HepG2 (cell line): ENCODE measurements at regions not wholly inside any gene's neighbourhood (a gene's known extent, or its start where the extent isn't known, plus 50 kb on each side); places are given as distances from the start of the nearest gene placed in this dataset.

Source experiments
- ATAC-seq: fragments of 200-7000 bp; cut with Tn5 transposase; 3 replicates; pipeline ENCODE4 v1.9.1; 2020; ENCODE audit warnings: mild to moderate bottlenecking, moderate library complexity
- BruUV-seq: library from RNA; stranded (reverse); fragments of 400-500 nt; replicated peaks from 2 replicates; lab custom pipeline; 2021; lab: Mats Ljungman, UMichigan
- CTCF ChIA-PET: fragments of 300-600 bp; formaldehyde crosslinking; extraction: SDS; loops from one replicate; lab custom pipeline; 2021; ENCODE audit warnings: low total read pairs, inconsistent platforms, low intra/inter-chr PET ratio; lab: Yijun Ruan, JAX
- POLR2A ChIA-PET: fragments of 350-600 bp; sonication (Branson Sonifier 250); formaldehyde crosslinking; loops from one replicate; lab custom pipeline; 2020; ENCODE audit warnings: antibody characterized with exemption, inconsistent platforms; lab: Yijun Ruan, JAX
- DNase-seq: peaks from one replicate; pipeline ENCODE4 v3.0.0-alpha.2; 2015; ENCODE audit warnings: low spot score
- FAIRE-seq: peaks from 3 replicates; lab custom pipeline; 2011; peaks lifted over from hg19 to GRCh38; lab: Jason Lieb, UNC
- H2AFZ ChIP-seq: one replicate; pipeline ENCODE4 v1.6.1; 2011; ENCODE audit warnings: low read length, inconsistent platforms
- H3K27ac ChIP-seq: fragments of 300-600 bp; 3 replicates; pipeline ENCODE4 v1.8.0; 2011; ENCODE audit warnings: mixed run types, mild to moderate bottlenecking, mixed read lengths, low read length, inconsistent platforms; ENCODE audit not compliant: insufficient read depth; ENCODE audit errors: extremely low read length
- H3K27me3 ChIP-seq, 2 experiments: fragments of 200-600 bp in 1 of 2; 2 replicates in 1 of 2; 3 replicates in 1 of 2; pipeline versions ENCODE4 v1.6.0 to v1.8.0; 2011; ENCODE audit warnings: low read length in 2 of 2, mild to moderate bottlenecking in 2 of 2, moderate library complexity in 2 of 2, inconsistent platforms in 1 of 2; ENCODE audit not compliant: insufficient read depth in 2 of 2, control insufficient read depth in 1 of 2
- H3K36me3 ChIP-seq, 2 experiments: fragments of 200-600 bp in 1 of 2; replicated peaks in 1 of 2; 2 replicates in 1 of 2; 3 replicates in 1 of 2; pipeline versions ENCODE4 v1.5.1 to v1.8.0; 2011; ENCODE audit warnings: low read length in 2 of 2, inconsistent platforms in 1 of 2; ENCODE audit not compliant: insufficient read depth in 2 of 2, control insufficient read depth in 1 of 2
- H3K4me1 ChIP-seq: 2 replicates; pipeline ENCODE4 v1.5.1; 2012; ENCODE audit warnings: low read length, inconsistent platforms; ENCODE audit not compliant: insufficient read depth
- H3K4me2 ChIP-seq: 2 replicates; pipeline ENCODE4 v1.6.0; 2011; ENCODE audit warnings: low read depth, low read length, inconsistent platforms
- H3K4me3 ChIP-seq, 3 experiments: fragments of 200-600 bp in 1 of 3; sonication (generic), shearing (Covaris generic) in 1 of 3; replicated peaks in 1 of 3; 2 replicates each; pipeline ENCODE4 v1.5.1; 2011 to 2016; ENCODE audit warnings: low read length in 3 of 3, inconsistent platforms in 2 of 3, low read depth in 2 of 3, mild to moderate bottlenecking in 2 of 3, control low read depth in 1 of 3, mixed read lengths in 1 of 3; ENCODE audit not compliant: insufficient read depth in 1 of 3
- H3K79me2 ChIP-seq: one replicate; pipeline ENCODE4 v1.6.1; 2011; ENCODE audit warnings: low read length, inconsistent platforms; ENCODE audit not compliant: insufficient read depth
- H3K9ac ChIP-seq: 2 replicates; pipeline ENCODE4 v1.6.0; 2011; ENCODE audit warnings: mild to moderate bottlenecking, low read depth, low read length, inconsistent platforms; ENCODE audit not compliant: insufficient read depth
- H3K9me3 ChIP-seq: 2 replicates; pipeline ENCODE4 v1.5.1; 2012; ENCODE audit warnings: mild to moderate bottlenecking, low read length
- H4K20me1 ChIP-seq: 2 replicates; pipeline ENCODE4 v1.6.0; 2011; ENCODE audit warnings: inconsistent platforms, mild to moderate bottlenecking, low read length, moderate library complexity; ENCODE audit not compliant: insufficient read depth
- IRF2 ChIP-seq: IDR thresholded peaks from 2 replicates; pipeline ENCODE4 v1.6.1; 2018; ENCODE audit warnings: missing genetic modification reagents, missing compliant biosample characterization
- NFYB ChIP-seq: sonication (generic); formaldehyde crosslinking; IDR thresholded peaks from 2 replicates; pipeline ENCODE4 v1.4.0; 2020; ENCODE audit warnings: missing genetic modification reagents
- POLR2G ChIP-seq: fragments of 200-400 bp; formaldehyde crosslinking; IDR thresholded peaks from 2 replicates; pipeline ENCODE4 v1.6.1; 2018; ENCODE audit warnings: mild to moderate bottlenecking, low read depth, low read length, moderate library complexity
- ZFP36L2 ChIP-seq: sonication (generic); formaldehyde crosslinking; IDR thresholded peaks from 2 replicates; pipeline ENCODE4 v1.4.0; 2020; ENCODE audit warnings: missing genetic modification reagents
- ZNF180 ChIP-seq: sonication (generic); formaldehyde crosslinking; IDR thresholded peaks from 2 replicates; pipeline ENCODE4 v1.4.0; 2020; ENCODE audit warnings: low read depth, missing genetic modification reagents, borderline replicate concordance
- ZNF749 ChIP-seq: sonication (generic); formaldehyde crosslinking; IDR thresholded peaks from 2 replicates; pipeline ENCODE4 v1.8.0; 2022; ENCODE audit warnings: mild to moderate bottlenecking, missing genetic modification reagents, moderate library complexity, borderline replicate concordance
- ZZZ3 ChIP-seq: sonication (generic); formaldehyde crosslinking; IDR thresholded peaks from 2 replicates; pipeline ENCODE4 v1.4.0; 2020; ENCODE audit warnings: missing genetic modification reagents, mild to moderate bottlenecking, borderline replicate concordance
- WGBS: methylation state at CpG from one replicate; pipeline ENCODE4 v1.1.6; 2017; ENCODE audit warnings: low lambda C conversion rate; 5-methylcytosine and 5-hydroxymethylcytosine counted together
- in situ Hi-C: cut with HindIII; loops from 2 replicates; pipeline ENCODE4 v1.10.0; 2017; ENCODE audit warnings: low pct_unique_long_range_greater_than_20kb; ENCODE audit not compliant: extremely low pct_ligation_motif_present
- intact Hi-C: fragments of 100-400 bp; cut with micrococcal nuclease; formaldehyde crosslinking; loops from one replicate; pipeline ENCODE4 v1.10.0; 2022; ENCODE audit not compliant: unreplicated experiment
- TF ChIP-seq, protein P1 (sequence below): IDR thresholded peaks from 2 replicates; pipeline ENCODE4 v1.6.1; 2016; ENCODE audit warnings: missing compliant biosample characterization, missing genetic modification reagents, borderline replicate concordance

DNA sequence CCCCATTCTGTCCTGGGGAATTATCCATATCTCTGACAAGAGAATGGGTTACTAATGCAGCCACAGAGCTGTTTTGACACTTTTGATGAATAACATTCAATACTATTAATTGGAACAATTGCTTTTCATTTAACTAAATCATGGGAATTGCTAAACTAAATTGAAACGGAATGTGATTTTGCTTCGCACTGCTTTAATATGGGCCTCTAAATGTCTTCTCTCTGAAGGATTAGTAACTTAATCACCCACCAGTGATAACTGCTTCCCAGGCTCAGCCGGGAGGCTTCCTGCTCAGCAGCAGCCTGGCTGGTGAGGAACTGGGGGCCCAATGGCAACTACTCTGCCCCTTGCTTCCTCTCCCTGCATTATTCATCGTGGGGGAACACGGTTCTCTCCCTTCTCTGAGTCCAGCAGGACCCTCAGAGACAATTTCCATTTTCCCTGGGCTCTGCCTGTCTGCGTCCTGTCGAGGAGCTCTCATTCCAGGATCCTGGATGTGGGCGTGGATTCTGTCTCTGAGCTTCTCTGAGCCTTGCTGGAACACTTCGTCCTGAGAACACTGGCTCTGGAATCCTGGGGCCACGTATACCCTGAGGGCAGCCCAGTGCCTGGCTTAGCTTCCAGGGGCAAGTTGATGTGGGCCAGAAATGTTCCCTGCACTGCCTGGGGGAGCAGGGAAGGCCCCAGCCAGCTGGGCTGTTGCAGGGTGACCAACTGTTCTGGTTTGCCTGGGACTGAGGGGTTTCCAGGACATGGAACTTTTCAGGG is 308.9 kb downstream of the DHX35 start:
- Histone ChIP-seq H3K36me3 (no peaks in the 10 kb centered on the region), H2AFZ (no peak overlapping the region), H3K27ac (no peak overlapping the region), H3K9ac (no peak overlapping the region), H3K4me3 (no peak overlapping the region), H3K79me2 (no peaks in the 10 kb centered on the region), H3K27me3 (peaks cover 0 to 9% of the 10 kb centered on the region in 2 experiments; a peak in 1 of 5 replicates), H3K4me2 (no peak overlapping the region), H4K20me1 (no peaks in the 10 kb centered on the region), H3K9me3 (no peaks in the 10 kb centered on the region), H3K4me1 (no peaks in the 10 kb centered on the region)
- in situ Hi-C loops (loop anchor here (10.0 kb wide), 1 partner anchor 1424 kb away; no protein-coding TSS in a partner anchor), intact Hi-C loops (no loop called here)
- FAIRE-seq, result no peak
- no peak for TF ChIP-seq POLR2G
- no peak for TF ChIP-seq ZFP36L2 (CRISPR knock-in tag)
- no peak for TF ChIP-seq ZNF749 (CRISPR knock-in tag)
- TF ChIP-seq, protein P1, sequence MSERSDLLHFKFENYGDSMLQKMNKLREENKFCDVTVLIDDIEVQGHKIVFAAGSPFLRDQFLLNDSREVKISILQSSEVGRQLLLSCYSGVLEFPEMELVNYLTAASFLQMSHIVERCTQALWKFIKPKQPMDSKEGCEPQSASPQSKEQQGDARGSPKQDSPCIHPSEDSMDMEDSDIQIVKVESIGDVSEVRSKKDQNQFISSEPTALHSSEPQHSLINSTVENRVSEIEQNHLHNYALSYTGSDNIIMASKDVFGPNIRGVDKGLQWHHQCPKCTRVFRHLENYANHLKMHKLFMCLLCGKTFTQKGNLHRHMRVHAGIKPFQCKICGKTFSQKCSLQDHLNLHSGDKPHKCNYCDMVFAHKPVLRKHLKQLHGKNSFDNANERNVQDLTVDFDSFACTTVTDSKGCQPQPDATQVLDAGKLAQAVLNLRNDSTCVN (CRISPR knock-in tag), result no peak
- TF ChIP-seq ZNF180 (CRISPR knock-in tag), result no peak
- no peak for TF ChIP-seq ZZZ3 (CRISPR knock-in tag)
- TF ChIP-seq NFYB (CRISPR knock-in tag), result no peak
- no peak for TF ChIP-seq IRF2
- ATAC-seq, result no peak
- CTCF ChIA-PET, result no interaction called here
- POLR2A ChIA-PET, result no interaction called here
- BruUV-seq, result no TSS peak
- DNase-seq, result no peak
- WGBS, result 4% methylated on average over 9 of the region's 10 CpGs
